Endometrial microvascular endothelial cells (primary cell): ENCODE measurements at regions not wholly inside any gene's neighbourhood (a gene's known extent, or its start where the extent isn't known, plus 50 kb on each side); places are given as distances from the start of the nearest gene placed in this dataset.
"Not testable (repeated sequence)": the region's sequence is repeated elsewhere in the genome, so short reads cannot be mapped to it uniquely, and the experiment has no call there.

Source experiments
- in situ Hi-C: cut with HindIII; loops from 2 replicates; pipeline ENCODE4 v1.10.0; 2017; ENCODE audit warnings: low sequenced_read_pairs, low pct_unique_long_range_greater_than_20kb; ENCODE audit errors: inconsistent ontology term

- in situ Hi-C loops = no loop called here
Observed at GRCh38 chr13:76687467-76687866, 198.7 kb downstream of the KCTD12 start.

GRCh38 chr13:76685938-76686337 lies 200.3 kb downstream of the KCTD12 start:
- in situ Hi-C loops = no loop called here

- in situ Hi-C loops = no loop called here
Observed at GRCh38 chr13:76684336-76684735, 201.9 kb downstream of the KCTD12 start.

- in situ Hi-C loops = no loop called here
Observed at GRCh38 chr13:76683854-76684253, 202.4 kb downstream of the KCTD12 start.

- in situ Hi-C loops = no loop called here
Observed at GRCh38 chr13:76683168-76683567, 203.0 kb downstream of the KCTD12 start.

GRCh38 chr13:76680112-76680511 lies 206.1 kb downstream of the KCTD12 start:
- in situ Hi-C loops = no loop called here

GRCh38 chr13:76677043-76677442 lies 209.2 kb downstream of the KCTD12 start:
- in situ Hi-C loops = no loop called here

- in situ Hi-C loops = no loop called here
Observed at GRCh38 chr13:76672420-76672819, 213.8 kb downstream of the KCTD12 start.

- in situ Hi-C loops = no loop called here
Observed at GRCh38 chr13:76668716-76669115, 217.5 kb downstream of the KCTD12 start.

GRCh38 chr13:76668141-76668540 lies 218.1 kb downstream of the KCTD12 start:
- in situ Hi-C loops = no loop called here

- in situ Hi-C loops = no loop called here
Observed at GRCh38 chr13:76667551-76667950, 218.7 kb downstream of the KCTD12 start.

GRCh38 chr13:76663592-76664335 lies 222.4 kb downstream of the KCTD12 start:
- in situ Hi-C loops = no loop called here

GRCh38 chr13:76659074-76659473 lies 227.1 kb downstream of the KCTD12 start:
- in situ Hi-C loops = not testable (repeated sequence)

- in situ Hi-C loops = no loop called here
Observed at GRCh38 chr13:76656500-76656899, 229.7 kb downstream of the KCTD12 start.

GRCh38 chr13:76656056-76656455 lies 230.1 kb downstream of the KCTD12 start:
- in situ Hi-C loops = no loop called here

GRCh38 chr13:76654263-76654662 lies 231.9 kb downstream of the KCTD12 start:
- in situ Hi-C loops = no loop called here

- in situ Hi-C loops = no loop called here
Observed at GRCh38 chr13:76651286-76651685, 234.9 kb downstream of the KCTD12 start.

- in situ Hi-C loops = no loop called here
Observed at GRCh38 chr13:76647550-76647949, 238.7 kb downstream of the KCTD12 start.

- in situ Hi-C loops = no loop called here
Observed at GRCh38 chr13:76646946-76647345, 239.3 kb downstream of the KCTD12 start.

- in situ Hi-C loops = no loop called here
Observed at GRCh38 chr13:76645632-76646031, 240.6 kb downstream of the KCTD12 start.

- in situ Hi-C loops = no loop called here
Observed at GRCh38 chr13:76644906-76645305, 241.3 kb downstream of the KCTD12 start.
